NB4 (cell line): ENCODE measurements at regions not wholly inside any gene's neighbourhood (a gene's known extent, or its start where the extent isn't known, plus 50 kb on each side); places are given as distances from the start of the nearest gene placed in this dataset.
"Not testable (repeated sequence)": the region's sequence is repeated elsewhere in the genome, so short reads cannot be mapped to it uniquely, and the experiment has no call there.

Experiments used
- DNase-seq: peaks from one replicate; pipeline ENCODE4 v3.0.0; 2010; ENCODE audit warnings: low read depth
- H3K4me3 ChIP-seq: one replicate; pipeline ENCODE4 v1.5.1; 2011; ENCODE audit warnings: mild to moderate bottlenecking, low read depth, low read length, moderate library complexity
- CTCF ChIP-seq: IDR thresholded peaks from one replicate; pipeline ENCODE4 v1.5.1; 2012; ENCODE audit warnings: low read depth, low read length
- MAX ChIP-seq: IDR thresholded peaks from 2 replicates; pipeline ENCODE4 v1.6.1; 2011; ENCODE audit warnings: low read depth, low read length
- MYC ChIP-seq: IDR thresholded peaks from 2 replicates; pipeline ENCODE4 v1.6.1; 2011; ENCODE audit warnings: low read depth, low read length
- POLR2A ChIP-seq: IDR thresholded peaks from 2 replicates; pipeline ENCODE4 v1.6.1; 2011; ENCODE audit warnings: mild to moderate bottlenecking; ENCODE audit not compliant: insufficient read length; ENCODE audit errors: extremely low read depth

GRCh38 chr20:29300579-29301551, 1956.6 kb upstream of the DEFB115 start:
- no peak overlapping the region for H3K4me3 ChIP-seq
- no peak for TF ChIP-seq CTCF
- no peak for TF ChIP-seq MAX
- TF ChIP-seq MYC = no peak
- DNase-seq = no peak

- TF ChIP-seq MAX (no peak), POLR2A (no peak), MYC (no peak), CTCF (no peak)
- DNase-seq = no peak
- H3K4me3 ChIP-seq = no peak overlapping the region
Measured at GRCh38 chr20:29301624-29302259, 1955.7 kb upstream of the DEFB115 start.

- no peak overlapping the region for H3K4me3 ChIP-seq
- DNase-seq = no peak
- no peak for TF ChIP-seq MAX
- TF ChIP-seq POLR2A = no peak
- no peak for TF ChIP-seq MYC
- no peak for TF ChIP-seq CTCF
Measured at GRCh38 chr20:29302979-29303644, 1954.4 kb upstream of the DEFB115 start.

GRCh38 chr20:29306390-29307072, 1950.9 kb upstream of the DEFB115 start:
- no peak overlapping the region for H3K4me3 ChIP-seq
- no peak for DNase-seq
- TF ChIP-seq MYC = no peak
- TF ChIP-seq MAX = no peak
- TF ChIP-seq POLR2A = no peak
- TF ChIP-seq CTCF = no peak

GRCh38 chr20:29307484-29307883, 1950.0 kb upstream of the DEFB115 start:
- not testable (repeated sequence) for DNase-seq, H3K4me3 ChIP-seq

GRCh38 chr20:29308956-29309355, 1948.5 kb upstream of the DEFB115 start:
- DNase-seq = not testable (repeated sequence)

GRCh38 chr20:29309481-29309880, 1948.0 kb upstream of the DEFB115 start:
- DNase-seq, H3K4me3 ChIP-seq: not testable (repeated sequence)

More at GRCh38 chr20:29308956-29309355, 1948.5 kb upstream of the DEFB115 start:
- not testable (repeated sequence) for H3K4me3 ChIP-seq

GRCh38 chr20:29311046-29311445, 1946.4 kb upstream of the DEFB115 start:
- DNase-seq, H3K4me3 ChIP-seq: not testable (repeated sequence)

GRCh38 chr20:29312679-29313078, 1944.8 kb upstream of the DEFB115 start:
- DNase-seq = not testable (repeated sequence)

More at GRCh38 chr20:29312679-29313078, 1944.8 kb upstream of the DEFB115 start:
- not testable (repeated sequence) for H3K4me3 ChIP-seq
